ENCODE measurements at regions not wholly inside any gene's neighbourhood (a gene's known extent, or its start where the extent isn't known, plus 50 kb on each side); places are given as distances from the start of the nearest gene placed in this dataset.

DNA sequence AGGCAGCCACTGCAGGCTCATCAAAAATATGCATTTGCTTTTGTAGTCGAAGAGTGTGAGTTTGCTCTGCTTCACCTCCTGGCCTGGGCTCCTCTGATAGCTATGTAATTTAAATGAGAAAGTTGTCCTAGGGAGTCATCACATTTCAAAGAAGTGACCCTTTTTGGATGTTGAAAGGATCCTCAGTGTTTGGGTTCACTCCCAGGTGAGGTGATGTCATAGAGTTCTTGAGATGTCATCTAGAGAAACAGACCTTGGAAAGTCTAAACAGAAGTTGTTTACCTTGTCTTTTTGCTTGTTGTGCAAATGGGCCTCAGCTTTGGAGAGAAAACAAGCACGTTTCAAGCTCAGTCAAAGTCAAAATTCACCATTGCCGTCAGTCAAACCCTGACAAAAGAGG, 92.0 kb upstream of the BARHL2 start:
- Histone ChIP-seq H3K27ac (no peak overlapping the region), H3K36me3 (no peaks in the 10 kb centered on the region), H3K9me3 (no peaks in the 10 kb centered on the region), H3K4me3 (replicated peaks in 1 of 3) (no peak overlapping the region), H3K4me1 (no peaks in the 10 kb centered on the region), H3K27me3 (no peaks in the 10 kb centered on the region)
- no peak for DNase-seq
- 39 to 41% methylated on average over 3 of the region's 3 CpGs for WGBS, 2 donors
- TF ChIP-seq POLR2A (IDR thresholded peaks at IDR 0.05), result no peak
- TF ChIP-seq, protein P1, sequence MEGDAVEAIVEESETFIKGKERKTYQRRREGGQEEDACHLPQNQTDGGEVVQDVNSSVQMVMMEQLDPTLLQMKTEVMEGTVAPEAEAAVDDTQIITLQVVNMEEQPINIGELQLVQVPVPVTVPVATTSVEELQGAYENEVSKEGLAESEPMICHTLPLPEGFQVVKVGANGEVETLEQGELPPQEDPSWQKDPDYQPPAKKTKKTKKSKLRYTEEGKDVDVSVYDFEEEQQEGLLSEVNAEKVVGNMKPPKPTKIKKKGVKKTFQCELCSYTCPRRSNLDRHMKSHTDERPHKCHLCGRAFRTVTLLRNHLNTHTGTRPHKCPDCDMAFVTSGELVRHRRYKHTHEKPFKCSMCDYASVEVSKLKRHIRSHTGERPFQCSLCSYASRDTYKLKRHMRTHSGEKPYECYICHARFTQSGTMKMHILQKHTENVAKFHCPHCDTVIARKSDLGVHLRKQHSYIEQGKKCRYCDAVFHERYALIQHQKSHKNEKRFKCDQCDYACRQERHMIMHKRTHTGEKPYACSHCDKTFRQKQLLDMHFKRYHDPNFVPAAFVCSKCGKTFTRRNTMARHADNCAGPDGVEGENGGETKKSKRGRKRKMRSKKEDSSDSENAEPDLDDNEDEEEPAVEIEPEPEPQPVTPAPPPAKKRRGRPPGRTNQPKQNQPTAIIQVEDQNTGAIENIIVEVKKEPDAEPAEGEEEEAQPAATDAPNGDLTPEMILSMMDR (IDR thresholded peaks at IDR 0.05), result no peak
- intact Hi-C loops (cut with DNase I), result no loop called here

DNA sequence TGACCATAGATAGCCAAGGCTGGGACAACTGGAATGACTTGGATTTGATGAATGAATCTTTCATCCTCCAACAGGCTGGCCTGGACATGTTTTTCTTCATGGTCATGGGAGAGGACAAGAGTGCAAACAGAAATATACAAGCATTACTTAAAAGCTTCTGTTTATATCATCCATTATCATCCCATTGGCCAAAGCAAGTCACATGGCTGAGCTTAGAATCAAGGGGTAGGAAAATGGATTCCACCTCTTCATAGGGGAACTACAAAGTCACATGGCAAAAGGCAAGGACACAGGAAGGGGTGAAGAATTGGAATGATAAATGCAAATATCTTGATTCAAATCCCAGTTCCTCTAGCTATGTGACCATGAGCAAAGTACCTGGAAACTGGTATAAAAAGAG, 90.2 kb upstream of the BARHL2 start:
- TF ChIP-seq POLR2A (IDR thresholded peaks at IDR 0.05), result no peak
- TF ChIP-seq, protein P1 (IDR thresholded peaks at IDR 0.05), result no peak
- H3K27me3 ChIP-seq, result no peaks in the 10 kb centered on the region
- no peaks in the 10 kb centered on the region for H3K4me1 ChIP-seq
- H3K9me3 ChIP-seq, result no peaks in the 10 kb centered on the region
- H3K27ac ChIP-seq, result no peak overlapping the region
- H3K4me3 ChIP-seq (replicated peaks in 1 of 3), result no peak overlapping the region
- no peak for DNase-seq
- intact Hi-C loops (cut with DNase I), result no loop called here
- no peaks in the 10 kb centered on the region for H3K36me3 ChIP-seq

DNA sequence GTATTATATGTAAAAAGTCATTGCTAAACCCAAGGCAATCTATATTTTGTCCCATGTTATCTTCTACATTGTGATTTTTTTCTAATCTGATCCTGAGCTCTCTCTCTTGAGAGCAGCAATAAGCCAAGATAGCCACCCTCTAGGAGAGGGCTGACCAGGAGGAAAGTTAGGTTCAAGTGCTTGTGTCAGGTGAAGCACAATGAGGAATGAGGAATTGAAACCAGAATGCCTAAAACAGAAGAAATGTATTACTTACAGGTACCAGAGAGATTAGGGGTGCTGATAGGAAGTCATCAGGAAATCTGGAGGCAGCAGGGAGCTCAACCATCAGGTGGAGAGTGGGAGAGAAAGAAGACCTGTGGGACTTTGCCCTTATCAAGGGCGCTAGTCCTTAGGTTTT, 85.5 kb upstream of the BARHL2 start:
- intact Hi-C loops (cut with DNase I), result no loop called here
- H3K36me3 ChIP-seq, result no peaks in the 10 kb centered on the region
- 58 to 72% methylated on average over 1 of the region's 1 CpG for WGBS, 2 donors
- TF ChIP-seq, protein P1 (IDR thresholded peaks at IDR 0.05), result no peak
- no peak for TF ChIP-seq POLR2A (IDR thresholded peaks at IDR 0.05)
- no peaks in the 10 kb centered on the region for H3K9me3 ChIP-seq
- H3K27me3 ChIP-seq, result no peaks in the 10 kb centered on the region
- H3K27ac ChIP-seq, result no peak overlapping the region
- H3K4me1 ChIP-seq, result no peaks in the 10 kb centered on the region
- DNase-seq, result no peak
- H3K4me3 ChIP-seq (replicated peaks in 1 of 3), result no peak overlapping the region

DNA sequence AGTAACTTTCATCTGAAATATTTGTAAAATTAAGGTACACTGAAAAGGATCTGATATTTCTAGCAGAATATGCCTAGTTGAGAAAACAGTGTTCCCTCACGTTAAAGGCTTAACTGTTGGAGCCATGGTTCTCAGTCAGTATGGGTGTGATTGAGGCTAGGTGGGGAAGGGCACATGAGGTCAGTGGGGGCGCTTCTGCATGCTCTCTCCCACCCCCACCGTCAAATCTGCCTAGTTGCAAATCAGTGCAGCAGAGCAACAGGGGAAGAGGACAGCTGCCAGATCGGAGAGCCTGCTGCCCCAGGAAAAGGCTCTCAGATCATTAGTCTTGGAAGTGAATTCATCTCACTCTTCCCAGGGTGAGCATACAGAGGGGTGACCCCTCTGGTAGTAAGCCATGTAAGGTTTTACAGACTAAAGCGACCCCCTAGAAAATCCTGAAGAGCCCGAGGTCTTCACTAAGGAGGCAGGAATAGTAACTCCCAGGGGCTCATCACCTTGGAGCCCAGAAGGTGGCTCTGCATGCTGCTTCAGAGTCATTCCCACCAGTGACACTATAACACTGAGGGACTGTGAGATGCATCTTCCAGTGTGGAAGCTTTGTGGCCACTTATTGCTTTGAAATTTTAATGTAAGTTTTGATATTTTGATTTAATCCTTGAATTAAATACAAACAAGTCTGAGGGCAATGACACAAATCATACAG, 83.1 kb upstream of the BARHL2 start:
- intact Hi-C loops (cut with DNase I), result no loop called here
- Histone ChIP-seq H3K4me3 (replicated peaks in 1 of 3) (no peak overlapping the region), H3K27me3 (no peaks in the 10 kb centered on the region), H3K27ac (no peak overlapping the region), H3K4me1 (no peaks in the 10 kb centered on the region), H3K9me3 (no peaks in the 10 kb centered on the region), H3K36me3 (no peaks in the 10 kb centered on the region)
- no peak for TF ChIP-seq POLR2A (IDR thresholded peaks at IDR 0.05)
- TF ChIP-seq, protein P1 (IDR thresholded peaks at IDR 0.05), result no peak
- DNase-seq, result no peak
- WGBS, 2 donors, result 22 to 29% methylated on average over 6 of the region's 6 CpGs

DNA sequence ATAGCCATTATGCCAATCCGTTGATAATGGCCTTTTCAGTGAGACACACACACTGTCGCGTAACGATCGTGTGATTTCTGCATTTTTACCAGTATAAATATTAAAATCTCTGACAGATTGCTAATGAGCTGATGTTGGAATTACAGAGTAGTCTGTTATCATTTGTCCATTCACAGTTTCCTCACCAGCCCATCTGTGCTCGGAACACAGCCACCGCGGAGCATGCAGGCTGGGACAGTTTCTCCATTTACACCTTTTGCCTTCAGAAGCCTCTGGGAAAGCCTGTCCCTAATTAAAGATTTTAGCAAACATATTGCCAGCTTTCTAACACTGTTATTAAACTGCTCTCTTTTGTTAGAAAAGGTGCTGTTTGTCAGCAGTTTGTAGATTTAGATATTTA, 82.2 kb upstream of the BARHL2 start:
- 87 to 93% methylated on average over 8 of the region's 8 CpGs for WGBS, 2 donors
- no peak for DNase-seq
- no peaks in the 10 kb centered on the region for H3K36me3 ChIP-seq
- no peaks in the 10 kb centered on the region for H3K4me1 ChIP-seq
- H3K9me3 ChIP-seq, result no peaks in the 10 kb centered on the region
- TF ChIP-seq, protein P1 (IDR thresholded peaks at IDR 0.05), result no peak
- no peak for TF ChIP-seq POLR2A (IDR thresholded peaks at IDR 0.05)
- intact Hi-C loops (cut with DNase I), result no loop called here
- H3K27ac ChIP-seq, result no peak overlapping the region
- H3K27me3 ChIP-seq, result no peaks in the 10 kb centered on the region
- no peak overlapping the region for H3K4me3 ChIP-seq (replicated peaks in 1 of 3)

Data from thyroid gland (tissue), 4 donors.